Activated T-cell treated with anti-CD3 and anti-CD28 coated beads, Interleukin-2, amount 50 U/mL, for 24 hours (primary cell): ENCODE measurements at regions not wholly inside any gene's neighbourhood (a gene's known extent, or its start where the extent isn't known, plus 50 kb on each side); places are given as distances from the start of the nearest gene placed in this dataset.

Source experiments
- DNase-seq: peaks from one replicate; pipeline ENCODE4 v3.0.0-alpha.2; 2020
- H3K27ac Mint-ChIP-seq: 2 replicates; pipeline ENCODE4 v1.8.0; 2020; ENCODE audit warnings: mild to moderate bottlenecking, mixed read lengths
- H3K27me3 Mint-ChIP-seq: 2 replicates; pipeline ENCODE4 v1.8.0; 2020; ENCODE audit warnings: mixed read lengths
- H3K36me3 Mint-ChIP-seq: 2 replicates; pipeline ENCODE4 v1.8.0; 2020; ENCODE audit warnings: low read depth, mixed read lengths
- H3K4me1 Mint-ChIP-seq: 2 replicates; pipeline ENCODE4 v1.8.0; 2020; ENCODE audit warnings: low read depth, mixed read lengths
- H3K4me3 Mint-ChIP-seq: 2 replicates; pipeline ENCODE4 v1.8.0; 2020; ENCODE audit warnings: mild to moderate bottlenecking, moderate library complexity, mixed read lengths
- H3K9me3 Mint-ChIP-seq: 2 replicates; pipeline ENCODE4 v1.8.0; 2020; ENCODE audit warnings: mixed read lengths

DNA sequence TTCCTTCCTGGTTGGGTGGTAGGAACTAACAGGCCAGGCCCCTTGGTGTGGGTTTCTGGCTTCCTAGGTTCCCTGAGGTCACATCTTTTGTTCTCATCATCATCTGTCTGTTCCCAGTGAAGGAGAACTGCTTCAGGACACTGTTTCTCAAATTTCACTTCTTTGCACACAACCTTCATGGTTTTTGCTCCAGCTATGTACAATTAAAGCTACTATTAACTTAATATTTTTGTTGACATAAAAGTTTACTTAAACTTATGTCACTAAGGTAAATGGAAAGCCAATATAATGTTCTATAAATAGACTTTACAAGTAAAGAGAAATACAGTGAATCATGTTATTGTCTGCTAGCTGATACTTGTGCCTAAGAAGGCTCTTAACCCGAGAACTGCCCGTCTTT, 120.7 kb upstream of the KCNG1 start:
- no peaks in the 10 kb centered on the region for H3K36me3 Mint-ChIP-seq
- no peak for DNase-seq
- H3K9me3 Mint-ChIP-seq: peaks cover 4% of the 10 kb centered on the region
- H3K27ac Mint-ChIP-seq: no peak overlapping the region
- no peak overlapping the region for H3K4me3 Mint-ChIP-seq
- peaks cover 46% of the 10 kb centered on the region for H3K27me3 Mint-ChIP-seq
- H3K4me1 Mint-ChIP-seq: no peaks in the 10 kb centered on the region

DNA sequence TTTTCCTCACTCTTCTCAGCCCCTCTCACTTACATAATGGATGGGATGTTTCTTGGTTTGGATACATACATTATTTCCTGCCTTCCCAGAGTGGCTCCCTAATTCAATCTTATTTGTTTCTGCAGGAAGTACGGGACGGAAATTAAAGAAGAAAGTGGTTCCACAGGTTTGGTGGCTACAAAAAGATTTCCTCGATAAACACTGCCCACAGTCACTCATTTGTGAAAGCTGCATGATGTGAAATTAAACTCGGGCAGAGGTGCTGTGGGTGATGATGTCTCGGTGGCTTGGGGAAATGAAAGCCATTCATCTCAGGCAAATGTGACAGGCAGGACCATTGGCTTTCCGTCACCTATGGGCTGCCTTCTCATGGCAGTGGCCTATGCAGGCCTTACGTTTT, 119.5 kb upstream of the KCNG1 start:
- H3K27me3 Mint-ChIP-seq: peaks cover 48% of the 10 kb centered on the region

DNA sequence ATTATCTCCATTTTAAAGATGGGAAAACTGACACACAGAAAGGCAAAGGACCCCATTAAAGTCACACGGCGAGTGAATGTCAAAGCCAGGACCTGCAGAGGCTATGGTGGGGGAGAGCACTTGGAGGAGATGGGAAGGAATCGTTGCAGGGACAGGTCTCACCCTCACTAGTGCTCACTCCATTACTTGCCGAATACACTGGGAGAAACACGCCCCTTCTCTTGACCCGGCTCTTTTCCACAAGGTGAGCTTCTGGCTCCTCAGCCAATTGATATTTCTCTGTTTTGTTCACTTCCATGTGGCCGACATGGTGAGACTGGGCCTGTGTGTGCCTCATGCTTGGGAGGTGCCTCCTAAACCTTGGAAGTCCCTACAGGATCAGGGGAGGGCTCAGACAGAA, 117.8 kb upstream of the KCNG1 start:
- peaks cover 3% of the 10 kb centered on the region for H3K9me3 Mint-ChIP-seq
- peaks cover 44% of the 10 kb centered on the region for H3K27me3 Mint-ChIP-seq
- H3K4me3 Mint-ChIP-seq: no peak overlapping the region
- no peak for DNase-seq
- H3K4me1 Mint-ChIP-seq: no peaks in the 10 kb centered on the region
- H3K36me3 Mint-ChIP-seq: no peaks in the 10 kb centered on the region
- H3K27ac Mint-ChIP-seq: no peak overlapping the region

More for the DNA sequence above, 119.5 kb upstream of the KCNG1 start:
- Mint-ChIP-seq H3K4me3 (no peak overlapping the region), H3K9me3 (peaks cover 4% of the 10 kb centered on the region), H3K27ac (no peak overlapping the region), H3K4me1 (no peaks in the 10 kb centered on the region), H3K36me3 (no peaks in the 10 kb centered on the region)
- no peak for DNase-seq

DNA sequence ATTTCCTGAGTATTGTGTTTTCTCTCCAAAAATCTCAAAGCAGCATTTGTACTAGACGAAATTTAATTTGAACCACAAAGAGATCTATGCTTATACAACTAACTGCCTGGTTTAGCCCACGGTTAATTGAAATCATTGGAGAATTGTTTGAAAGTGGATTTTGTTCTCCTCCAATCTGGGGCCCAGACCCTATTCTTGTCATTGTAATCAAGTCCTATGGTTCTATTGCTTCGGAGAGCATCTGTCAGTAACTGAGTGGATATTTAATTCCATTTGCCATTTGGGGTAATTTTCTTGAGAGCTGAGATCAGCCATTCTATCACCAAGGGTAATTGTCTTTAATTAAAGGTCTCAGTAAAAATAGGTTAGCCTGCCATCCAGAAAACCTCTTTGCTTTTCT, 117.0 kb upstream of the KCNG1 start:
- no peaks in the 10 kb centered on the region for H3K9me3 Mint-ChIP-seq
- no peak overlapping the region for H3K27ac Mint-ChIP-seq
- no peak overlapping the region for H3K4me3 Mint-ChIP-seq
- DNase-seq: no peak
- H3K36me3 Mint-ChIP-seq: no peaks in the 10 kb centered on the region
- H3K27me3 Mint-ChIP-seq: peaks cover 36% of the 10 kb centered on the region
- H3K4me1 Mint-ChIP-seq: no peaks in the 10 kb centered on the region

DNA sequence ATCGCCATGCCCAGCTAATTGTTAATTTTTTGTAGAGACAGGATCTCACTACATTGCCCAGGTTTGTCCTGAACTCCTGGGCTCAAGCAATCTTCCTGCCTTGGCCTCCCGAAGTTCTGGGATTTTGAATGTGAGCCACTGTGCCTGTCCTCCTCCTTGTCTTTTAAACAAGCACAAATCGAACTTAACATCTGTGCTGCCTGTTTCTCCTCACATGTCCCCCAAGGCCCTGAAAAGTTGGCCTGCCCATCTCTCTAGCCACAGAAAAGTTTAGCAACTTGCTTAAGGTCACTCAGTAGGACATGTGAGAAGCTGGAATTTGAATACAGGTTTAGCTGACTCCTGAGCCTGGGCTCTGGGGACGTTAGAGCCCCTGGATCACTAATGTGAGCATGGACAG, 115.7 kb upstream of the KCNG1 start:
- Mint-ChIP-seq H3K9me3 (no peaks in the 10 kb centered on the region), H3K4me3 (no peak overlapping the region), H3K36me3 (no peaks in the 10 kb centered on the region), H3K27ac (no peak overlapping the region), H3K4me1 (no peaks in the 10 kb centered on the region), H3K27me3 (peaks cover 25% of the 10 kb centered on the region)
- DNase-seq: no peak

DNA sequence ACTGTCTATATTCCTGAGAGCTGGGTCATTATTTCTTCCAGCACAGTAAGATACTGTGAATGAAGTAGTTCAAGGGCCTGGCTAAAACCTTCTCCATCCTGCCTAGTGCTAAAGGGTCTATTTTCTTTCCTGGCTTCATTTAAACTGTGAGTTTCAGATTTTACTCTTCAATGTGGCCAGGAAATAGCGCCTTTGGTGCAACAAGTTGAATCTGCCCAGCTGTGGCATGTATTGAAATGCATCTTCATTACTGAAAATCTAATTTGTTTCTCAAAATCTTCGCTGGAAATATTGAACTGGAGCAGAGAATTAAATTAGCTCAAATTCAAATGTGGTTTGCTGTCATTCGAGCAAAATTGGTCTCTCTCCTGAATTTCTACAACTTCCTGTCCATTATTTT, 114.6 kb upstream of the KCNG1 start:
- Mint-ChIP-seq H3K4me1 (no peaks in the 10 kb centered on the region), H3K9me3 (no peaks in the 10 kb centered on the region)
- DNase-seq: no peak

DNA sequence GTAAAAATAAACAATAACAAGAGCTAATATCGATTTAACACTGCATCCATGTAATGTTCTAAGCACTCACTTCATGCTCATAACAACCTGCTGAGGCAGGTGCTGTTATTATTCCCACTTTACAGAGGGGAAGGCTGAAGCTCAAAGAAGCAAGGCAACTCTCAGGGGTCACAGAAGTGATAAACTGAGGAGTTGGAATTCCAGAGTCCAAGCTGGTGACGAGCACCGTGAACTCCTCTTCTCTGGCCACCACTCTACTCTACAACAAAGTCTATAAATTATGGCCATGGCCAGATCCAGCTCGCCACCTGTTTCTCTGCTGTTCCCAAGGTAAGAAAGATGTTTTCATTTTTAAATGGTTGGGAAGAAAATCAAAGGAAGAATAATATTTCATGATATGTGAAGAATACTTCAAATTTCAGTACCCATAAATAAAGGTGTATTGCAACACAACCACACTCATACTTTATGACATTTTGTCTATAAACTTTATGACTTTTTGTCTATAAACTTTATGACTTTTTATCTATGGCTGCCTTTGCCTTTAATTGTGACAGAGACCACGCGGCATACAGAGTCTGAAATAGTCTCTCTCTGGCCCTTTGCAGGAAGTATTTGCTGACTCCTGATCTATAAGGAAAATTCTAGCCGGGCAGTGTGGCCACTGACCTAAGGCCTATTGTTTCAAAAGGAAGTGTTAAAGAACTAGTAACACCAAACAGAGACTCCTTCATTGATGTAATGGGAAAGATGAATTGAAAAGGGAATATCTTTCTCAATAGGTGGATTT, 113.2 kb upstream of the KCNG1 start:
- Mint-ChIP-seq H3K27me3 (peaks cover 12% of the 10 kb centered on the region), H3K4me3 (no peak overlapping the region), H3K36me3 (no peaks in the 10 kb centered on the region), H3K4me1 (no peaks in the 10 kb centered on the region), H3K27ac (no peak overlapping the region), H3K9me3 (no peaks in the 10 kb centered on the region)
- DNase-seq: no peak

More for the DNA sequence above, 114.6 kb upstream of the KCNG1 start:
- Mint-ChIP-seq H3K36me3 (no peaks in the 10 kb centered on the region), H3K4me3 (no peak overlapping the region), H3K27ac (no peak overlapping the region), H3K27me3 (peaks cover 15% of the 10 kb centered on the region)

DNA sequence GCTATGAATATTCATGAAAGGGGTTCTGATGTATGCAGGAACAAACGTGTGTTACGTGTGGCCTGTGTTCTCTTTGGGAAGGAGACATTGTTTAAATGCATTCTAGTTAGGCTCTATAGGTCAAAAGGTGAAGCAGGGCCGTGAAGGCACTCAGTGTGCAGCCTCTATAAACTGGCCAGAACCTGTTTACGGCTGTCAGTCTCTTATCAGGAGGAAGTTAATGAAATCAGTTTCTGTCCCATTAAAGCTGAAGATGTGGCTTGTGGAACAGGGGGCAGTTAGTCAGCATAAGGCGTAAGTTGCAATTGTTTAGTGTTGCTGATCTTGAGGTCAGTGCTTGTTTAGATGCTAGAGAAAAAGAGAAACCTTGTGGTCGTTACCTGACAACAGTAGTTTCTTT, 111.5 kb upstream of the KCNG1 start:
- H3K4me3 Mint-ChIP-seq: no peak overlapping the region

DNA sequence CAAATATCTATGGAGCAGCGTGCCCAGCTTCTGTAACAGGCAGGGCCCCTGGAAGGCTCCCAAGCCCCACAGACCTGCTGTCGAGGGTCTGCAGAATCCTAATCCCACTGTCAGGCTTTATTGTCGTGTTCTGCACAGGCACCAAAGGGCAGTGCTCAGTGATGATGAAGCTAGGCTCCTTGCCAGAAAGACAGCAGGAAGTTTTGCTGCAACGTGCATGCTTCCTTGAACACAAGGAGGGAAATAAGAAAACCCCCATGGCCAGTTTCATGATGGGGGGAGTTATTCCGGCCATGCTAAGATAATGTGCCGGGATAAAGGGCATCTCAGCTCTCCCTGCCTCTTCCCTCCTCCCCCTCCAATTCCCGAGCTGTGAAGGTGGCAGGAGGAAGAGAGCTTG, 109.4 kb upstream of the KCNG1 start:
- Mint-ChIP-seq H3K9me3 (no peaks in the 10 kb centered on the region), H3K36me3 (no peaks in the 10 kb centered on the region), H3K27me3 (peaks cover 9% of the 10 kb centered on the region), H3K4me3 (no peak overlapping the region), H3K27ac (no peak overlapping the region), H3K4me1 (peaks cover 15% of the 10 kb centered on the region)
- no peak for DNase-seq

More for the DNA sequence above, 111.5 kb upstream of the KCNG1 start:
- no peak for DNase-seq
- Mint-ChIP-seq H3K4me1 (no peaks in the 10 kb centered on the region), H3K36me3 (no peaks in the 10 kb centered on the region), H3K27ac (no peak overlapping the region), H3K9me3 (no peaks in the 10 kb centered on the region), H3K27me3 (peaks cover 9% of the 10 kb centered on the region)

DNA sequence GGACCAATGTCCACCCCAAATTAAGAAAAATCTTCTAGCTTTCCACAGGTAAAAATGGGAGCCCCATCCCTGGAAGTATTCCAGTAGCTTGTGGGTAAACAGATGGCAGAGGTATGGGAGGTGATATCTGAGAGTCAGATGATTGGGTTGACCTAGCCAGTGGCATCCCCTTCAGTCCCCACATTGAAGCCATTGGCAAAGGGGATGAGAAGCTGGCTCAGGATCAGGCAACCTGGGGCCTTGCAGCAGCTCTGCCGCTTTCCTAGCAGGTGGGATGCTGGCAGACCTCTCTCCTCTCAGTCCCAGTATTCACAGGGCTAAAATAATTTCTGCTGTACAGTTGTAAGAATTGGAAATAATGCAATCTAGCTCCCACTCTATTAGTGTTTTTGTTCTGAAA, 108.9 kb upstream of the KCNG1 start:
- H3K27ac Mint-ChIP-seq: no peak overlapping the region
- DNase-seq: no peak
- peaks cover 15% of the 10 kb centered on the region for H3K4me1 Mint-ChIP-seq
- no peak overlapping the region for H3K4me3 Mint-ChIP-seq
- peaks cover 9% of the 10 kb centered on the region for H3K27me3 Mint-ChIP-seq
- H3K36me3 Mint-ChIP-seq: no peaks in the 10 kb centered on the region
- no peaks in the 10 kb centered on the region for H3K9me3 Mint-ChIP-seq

DNA sequence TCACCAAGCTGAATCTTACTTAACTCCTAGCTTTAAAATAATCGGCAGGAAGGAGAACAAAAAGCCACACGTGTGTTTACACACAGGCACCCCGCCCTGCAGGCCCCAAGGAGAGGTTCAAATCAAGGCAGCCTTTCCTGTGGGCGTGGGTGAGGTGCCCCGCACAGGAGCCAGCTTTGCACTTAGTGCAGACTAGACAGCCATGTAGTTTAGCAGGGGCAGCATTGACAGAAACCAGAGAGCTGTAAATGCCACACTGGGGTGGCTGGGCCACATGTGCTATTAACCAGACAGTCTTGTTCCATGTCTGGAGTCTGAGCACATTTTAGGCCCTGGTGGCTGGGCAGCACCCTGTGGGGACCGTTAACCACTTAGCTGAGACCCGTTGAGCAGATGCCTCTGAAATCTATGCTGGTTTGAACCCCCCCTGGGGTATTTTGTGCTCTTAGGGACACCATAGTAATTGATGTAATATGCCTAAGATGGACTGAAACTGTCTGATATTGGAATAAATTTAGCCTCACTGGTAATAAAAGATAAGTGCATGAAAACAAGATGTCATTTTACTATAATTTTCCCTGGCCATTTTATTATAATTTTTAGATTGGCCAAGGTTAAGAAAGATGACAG, 106.4 kb upstream of the KCNG1 start:
- Mint-ChIP-seq H3K27ac (no peak overlapping the region), H3K4me3 (no peak overlapping the region), H3K4me1 (peaks cover 15% of the 10 kb centered on the region), H3K9me3 (no peaks in the 10 kb centered on the region), H3K27me3 (peaks cover 14% of the 10 kb centered on the region), H3K36me3 (no peaks in the 10 kb centered on the region)
- DNase-seq: no peak

DNA sequence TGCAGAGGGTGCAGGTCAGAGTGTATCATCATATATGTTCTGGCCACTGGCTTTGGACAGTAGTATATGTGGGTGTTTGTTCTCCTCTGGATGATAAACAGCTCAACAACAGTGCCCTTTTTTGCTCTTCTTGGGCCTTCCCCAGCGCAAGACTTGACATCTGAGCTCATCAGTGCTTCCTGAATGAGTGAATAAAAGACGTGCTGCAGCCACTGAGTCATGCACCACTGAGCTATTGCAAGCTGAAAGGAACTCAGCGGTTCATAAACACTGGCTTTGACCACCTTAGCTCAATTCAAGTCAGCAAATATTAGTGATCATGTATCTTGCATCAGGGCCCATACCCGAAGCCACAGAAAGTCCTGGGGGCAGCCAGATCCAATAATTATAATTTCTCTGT, 105.3 kb upstream of the KCNG1 start:
- H3K27ac Mint-ChIP-seq: peak overlapping the region; percentile 47
- H3K27me3 Mint-ChIP-seq: peaks cover 19% of the 10 kb centered on the region
- peaks cover 18% of the 10 kb centered on the region for H3K4me1 Mint-ChIP-seq
- H3K4me3 Mint-ChIP-seq: no peak overlapping the region
- no peak for DNase-seq
- H3K36me3 Mint-ChIP-seq: no peaks in the 10 kb centered on the region
- no peaks in the 10 kb centered on the region for H3K9me3 Mint-ChIP-seq

DNA sequence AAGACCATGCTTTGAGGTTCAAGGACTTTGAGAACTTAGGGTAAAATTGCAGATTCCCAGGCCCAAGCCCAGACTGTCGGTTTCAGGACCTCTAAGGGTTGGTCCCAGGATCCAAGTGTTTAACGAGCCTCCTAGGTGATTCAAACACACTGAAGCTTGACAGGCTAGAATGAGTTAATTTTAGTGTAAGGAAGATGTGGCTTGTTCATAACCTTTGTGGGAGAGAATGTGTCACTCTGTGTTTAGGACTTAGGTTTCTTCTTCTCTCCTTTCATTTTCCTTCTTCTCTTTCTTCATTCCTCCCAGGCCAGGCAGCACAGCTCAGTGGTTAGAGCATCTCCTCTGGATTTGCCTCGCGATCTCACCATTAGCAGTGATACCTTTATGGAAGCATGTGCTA, 104.8 kb upstream of the KCNG1 start:
- Mint-ChIP-seq H3K4me3 (no peak overlapping the region), H3K27ac (peak overlapping the region; percentile 47), H3K27me3 (peaks cover 24% of the 10 kb centered on the region), H3K36me3 (no peaks in the 10 kb centered on the region), H3K4me1 (peaks cover 23% of the 10 kb centered on the region), H3K9me3 (no peaks in the 10 kb centered on the region)
- no peak for DNase-seq

DNA sequence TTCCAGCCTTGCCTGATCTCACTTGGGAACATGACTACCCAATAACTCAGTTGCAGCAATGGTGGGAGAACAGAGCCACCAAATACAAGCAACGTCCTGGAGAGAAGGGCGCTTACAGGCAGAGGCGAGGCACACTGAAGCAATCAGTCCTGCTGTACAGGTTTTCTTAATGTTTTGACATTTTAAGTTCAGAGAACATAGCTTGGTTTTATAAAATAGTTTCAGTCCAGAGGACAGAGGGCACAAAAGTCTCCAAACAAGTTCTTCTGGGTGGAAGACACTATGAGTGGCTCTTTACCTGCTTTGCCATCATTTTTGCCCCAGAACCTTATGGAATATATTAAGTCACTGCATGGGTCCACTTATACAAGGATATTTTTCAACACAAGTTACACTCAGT, 103.4 kb upstream of the KCNG1 start:
- no peaks in the 10 kb centered on the region for H3K36me3 Mint-ChIP-seq
- H3K4me3 Mint-ChIP-seq: no peak overlapping the region
- H3K9me3 Mint-ChIP-seq: no peaks in the 10 kb centered on the region
- H3K27ac Mint-ChIP-seq: no peak overlapping the region
- DNase-seq: no peak
- H3K4me1 Mint-ChIP-seq: peaks cover 32% of the 10 kb centered on the region
- peaks cover 38% of the 10 kb centered on the region for H3K27me3 Mint-ChIP-seq

DNA sequence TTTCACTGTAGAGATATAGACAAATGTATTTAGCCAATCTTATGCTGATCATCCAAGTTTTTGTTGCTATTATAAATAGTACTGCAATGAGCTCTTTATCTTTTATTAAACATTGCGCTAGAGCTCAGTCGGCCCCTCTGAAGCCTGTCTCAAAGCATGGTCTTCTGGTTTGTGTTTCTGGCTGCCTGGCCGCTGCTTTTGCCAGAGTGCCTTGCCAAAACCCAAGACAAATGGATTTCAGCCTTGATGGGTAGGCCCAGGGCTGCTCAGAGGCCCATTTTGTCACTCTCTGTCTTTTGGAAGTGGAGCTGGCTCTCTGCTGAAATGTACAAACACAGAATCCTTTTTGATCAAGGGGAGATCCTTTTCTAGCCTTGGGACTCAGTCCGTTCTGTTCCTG, 102.9 kb upstream of the KCNG1 start:
- no peak overlapping the region for H3K27ac Mint-ChIP-seq
- DNase-seq: no peak
- H3K27me3 Mint-ChIP-seq: peaks cover 44% of the 10 kb centered on the region
- no peaks in the 10 kb centered on the region for H3K9me3 Mint-ChIP-seq
- H3K4me1 Mint-ChIP-seq: peaks cover 32% of the 10 kb centered on the region
- no peak overlapping the region for H3K4me3 Mint-ChIP-seq
- no peaks in the 10 kb centered on the region for H3K36me3 Mint-ChIP-seq
